ENCODE measurements at regions not wholly inside any gene's neighbourhood (a gene's known extent, or its start where the extent isn't known, plus 50 kb on each side); places are given as distances from the start of the nearest gene placed in this dataset.

GRCh38 chr16:55039931-55040330, 109.3 kb downstream of the IRX5 start:
- Histone ChIP-seq H3K36me3 (ENCODE audit: insufficient read depth, low read length) (no peaks in the 10 kb centered on the region), H3K4me1 (ENCODE audit: insufficient read depth, low read length) (no peaks in the 10 kb centered on the region), H3K4me3 (ENCODE audit: low read length) (no peak overlapping the region), H3K27me3 (ENCODE audit: insufficient read depth, low read length) (peaks cover 8% of the 10 kb centered on the region), H3K9me3 (ENCODE audit: low read length) (no peaks in the 10 kb centered on the region), H2AFZ (ENCODE audit: low read depth, low read length) (no peak overlapping the region)

GRCh38 chr16:55040366-55041086, 109.9 kb downstream of the IRX5 start:
- Histone ChIP-seq H3K9me3 (ENCODE audit: low read length) (no peaks in the 10 kb centered on the region), H2AFZ (ENCODE audit: low read depth, low read length) (no peak overlapping the region), H3K27me3 (ENCODE audit: insufficient read depth, low read length) (peaks cover 8% of the 10 kb centered on the region), H3K4me3 (ENCODE audit: low read length) (no peak overlapping the region), H3K4me1 (ENCODE audit: insufficient read depth, low read length) (no peaks in the 10 kb centered on the region), H3K36me3 (ENCODE audit: insufficient read depth, low read length) (no peaks in the 10 kb centered on the region)

GRCh38 chr16:55041540-55042234, 111.0 kb downstream of the IRX5 start:
- Histone ChIP-seq H3K4me1 (ENCODE audit: insufficient read depth, low read length) (no peaks in the 10 kb centered on the region), H3K4me3 (ENCODE audit: low read length) (no peak overlapping the region), H2AFZ (ENCODE audit: low read depth, low read length) (no peak overlapping the region), H3K9me3 (ENCODE audit: low read length) (no peaks in the 10 kb centered on the region), H3K36me3 (ENCODE audit: insufficient read depth, low read length) (no peaks in the 10 kb centered on the region), H3K27me3 (ENCODE audit: insufficient read depth, low read length) (peaks cover 8% of the 10 kb centered on the region)

- Histone ChIP-seq H3K4me1 (ENCODE audit: insufficient read depth, low read length) (peaks cover 2% of the 10 kb centered on the region), H3K27me3 (ENCODE audit: insufficient read depth, low read length) (peaks cover 8% of the 10 kb centered on the region), H3K4me3 (ENCODE audit: low read length) (no peak overlapping the region), H3K36me3 (ENCODE audit: insufficient read depth, low read length) (no peaks in the 10 kb centered on the region), H2AFZ (ENCODE audit: low read depth, low read length) (no peak overlapping the region), H3K9me3 (ENCODE audit: low read length) (no peaks in the 10 kb centered on the region)
Measured at GRCh38 chr16:55042556-55043432, 112.1 kb downstream of the IRX5 start.

GRCh38 chr16:55043499-55043898, 112.8 kb downstream of the IRX5 start:
- H2AFZ ChIP-seq (ENCODE audit: low read depth, low read length): no peak overlapping the region
- peaks cover 8% of the 10 kb centered on the region for H3K27me3 ChIP-seq (ENCODE audit: insufficient read depth, low read length)
- no peaks in the 10 kb centered on the region for H3K36me3 ChIP-seq (ENCODE audit: insufficient read depth, low read length)
- H3K4me3 ChIP-seq (ENCODE audit: low read length): no peak overlapping the region
- no peaks in the 10 kb centered on the region for H3K9me3 ChIP-seq (ENCODE audit: low read length)
- peaks cover 2% of the 10 kb centered on the region for H3K4me1 ChIP-seq (ENCODE audit: insufficient read depth, low read length)

GRCh38 chr16:55044201-55044975, 113.7 kb downstream of the IRX5 start:
- Histone ChIP-seq H3K9me3 (ENCODE audit: low read length) (no peaks in the 10 kb centered on the region), H3K4me1 (ENCODE audit: insufficient read depth, low read length) (peaks cover 2% of the 10 kb centered on the region), H3K4me3 (ENCODE audit: low read length) (no peak overlapping the region), H3K36me3 (ENCODE audit: insufficient read depth, low read length) (no peaks in the 10 kb centered on the region), H2AFZ (ENCODE audit: low read depth, low read length) (no peak overlapping the region), H3K27me3 (ENCODE audit: insufficient read depth, low read length) (peaks cover 8% of the 10 kb centered on the region)

GRCh38 chr16:55045329-55045728, 114.7 kb downstream of the IRX5 start:
- H3K4me3 ChIP-seq (ENCODE audit: low read length): no peak overlapping the region
- H3K36me3 ChIP-seq (ENCODE audit: insufficient read depth, low read length): no peaks in the 10 kb centered on the region
- H3K9me3 ChIP-seq (ENCODE audit: low read length): no peaks in the 10 kb centered on the region
- H3K4me1 ChIP-seq (ENCODE audit: insufficient read depth, low read length): peaks cover 2% of the 10 kb centered on the region
- no peak overlapping the region for H2AFZ ChIP-seq (ENCODE audit: low read depth, low read length)
- peaks cover 10% of the 10 kb centered on the region for H3K27me3 ChIP-seq (ENCODE audit: insufficient read depth, low read length)

GRCh38 chr16:55045756-55046460, 115.2 kb downstream of the IRX5 start:
- Histone ChIP-seq H3K27me3 (ENCODE audit: insufficient read depth, low read length) (peaks cover 13% of the 10 kb centered on the region), H3K4me3 (ENCODE audit: low read length) (no peak overlapping the region), H3K9me3 (ENCODE audit: low read length) (no peaks in the 10 kb centered on the region), H3K4me1 (ENCODE audit: insufficient read depth, low read length) (peaks cover 2% of the 10 kb centered on the region), H2AFZ (ENCODE audit: low read depth, low read length) (no peak overlapping the region), H3K36me3 (ENCODE audit: insufficient read depth, low read length) (no peaks in the 10 kb centered on the region)

GRCh38 chr16:55046513-55046912, 115.8 kb downstream of the IRX5 start:
- H2AFZ ChIP-seq (ENCODE audit: low read depth, low read length): no peak overlapping the region
- H3K9me3 ChIP-seq (ENCODE audit: low read length): no peaks in the 10 kb centered on the region
- no peaks in the 10 kb centered on the region for H3K36me3 ChIP-seq (ENCODE audit: insufficient read depth, low read length)
- no peak overlapping the region for H3K4me3 ChIP-seq (ENCODE audit: low read length)
- H3K4me1 ChIP-seq (ENCODE audit: insufficient read depth, low read length): peaks cover 2% of the 10 kb centered on the region
- H3K27me3 ChIP-seq (ENCODE audit: insufficient read depth, low read length): peaks cover 13% of the 10 kb centered on the region

- Histone ChIP-seq H2AFZ (ENCODE audit: low read depth, low read length) (no peak overlapping the region), H3K27me3 (ENCODE audit: insufficient read depth, low read length) (peaks cover 13% of the 10 kb centered on the region), H3K4me1 (ENCODE audit: insufficient read depth, low read length) (peaks cover 2% of the 10 kb centered on the region), H3K36me3 (ENCODE audit: insufficient read depth, low read length) (no peaks in the 10 kb centered on the region), H3K9me3 (ENCODE audit: low read length) (no peaks in the 10 kb centered on the region), H3K4me3 (ENCODE audit: low read length) (no peak overlapping the region)
Measured at GRCh38 chr16:55046916-55047315, 116.3 kb downstream of the IRX5 start.

- Histone ChIP-seq H3K4me3 (ENCODE audit: low read length) (no peak overlapping the region), H3K4me1 (ENCODE audit: insufficient read depth, low read length) (peaks cover 2% of the 10 kb centered on the region), H2AFZ (ENCODE audit: low read depth, low read length) (no peak overlapping the region), H3K27me3 (ENCODE audit: insufficient read depth, low read length) (peaks cover 13% of the 10 kb centered on the region), H3K9me3 (ENCODE audit: low read length) (no peaks in the 10 kb centered on the region), H3K36me3 (ENCODE audit: insufficient read depth, low read length) (no peaks in the 10 kb centered on the region)
Measured at GRCh38 chr16:55047331-55047730, 116.7 kb downstream of the IRX5 start.

GRCh38 chr16:55047903-55048497, 117.3 kb downstream of the IRX5 start:
- Histone ChIP-seq H2AFZ (ENCODE audit: low read depth, low read length) (no peak overlapping the region), H3K27me3 (ENCODE audit: insufficient read depth, low read length) (peaks cover 13% of the 10 kb centered on the region), H3K9me3 (ENCODE audit: low read length) (no peaks in the 10 kb centered on the region), H3K36me3 (ENCODE audit: insufficient read depth, low read length) (no peaks in the 10 kb centered on the region), H3K4me1 (ENCODE audit: insufficient read depth, low read length) (peaks cover 2% of the 10 kb centered on the region), H3K4me3 (ENCODE audit: low read length) (no peak overlapping the region)
